ENCODE measurements at regions not wholly inside any gene's neighbourhood (a gene's known extent, or its start where the extent isn't known, plus 50 kb on each side); places are given as distances from the start of the nearest gene placed in this dataset.

DNA sequence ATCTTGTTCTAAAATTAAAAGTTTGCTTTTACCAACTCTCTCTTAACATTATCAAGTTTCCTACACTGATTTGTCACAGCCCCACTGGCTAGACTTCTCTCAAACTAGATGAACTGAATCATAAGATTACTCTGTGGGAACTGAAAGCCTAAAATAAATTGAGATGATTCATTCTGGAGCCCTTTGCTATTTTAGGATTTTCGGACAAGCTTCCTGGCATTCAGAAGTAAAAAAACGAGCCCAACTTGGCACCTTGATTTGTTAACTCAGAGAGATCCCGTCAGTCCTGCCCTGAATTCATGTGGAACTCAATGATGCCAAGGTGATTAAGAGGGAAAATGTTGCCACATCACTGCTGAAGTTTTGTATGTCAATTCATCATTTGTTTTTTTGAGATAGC lies 122.0 kb upstream of the NRSN1 start:
- no peaks in the 10 kb centered on the region for H3K9me1 ChIP-seq (replicated peaks; ENCODE audit: control insufficient read depth, extremely low read depth, insufficient read depth, low read length)
- H3K9ac ChIP-seq (replicated peaks; ENCODE audit: extremely low read depth, insufficient read depth, low read length), result no peak overlapping the region
- CTCF ChIA-PET, result no interaction called here
- no peak for FAIRE-seq
- dilution Hi-C loops (cut with MboI; ENCODE audit: extremely low pct_ligation_motif_present, low sequenced_read_pairs) (no loop called here), intact Hi-C loops (cut with micrococcal nuclease) (no loop called here)
- H3K4me2 ChIP-seq (ENCODE audit: insufficient read depth, low read length), result no peak overlapping the region
- no peaks in the 10 kb centered on the region for H3K79me2 ChIP-seq (ENCODE audit: control insufficient read depth, insufficient read depth, low read length)
- H2AFZ ChIP-seq (ENCODE audit: low read depth, low read length), result no peak overlapping the region
- no TSS peak for BruUV-seq (replicated peaks)
- H3K9me3 ChIP-seq (replicated peaks; ENCODE audit: control insufficient read depth, insufficient read depth, low read length), result peaks cover 2% of the 10 kb centered on the region
- no peaks in the 10 kb centered on the region for H3K27me3 ChIP-seq (ENCODE audit: control insufficient read depth in 2 of 2, insufficient read depth in 2 of 2, low read length in 2 of 2)
- H3K4me3 ChIP-seq (replicated peaks in 1 of 3; ENCODE audit: insufficient read depth in 1 of 3, low read depth in 1 of 3, low read length in 3 of 3), result no peak overlapping the region
- POLR2A ChIA-PET, result no interaction called here
- no peaks in the 10 kb centered on the region for H4K20me1 ChIP-seq (replicated peaks; ENCODE audit: control insufficient read depth, extremely low read depth, insufficient read depth, low read length)
- H3K27ac ChIP-seq (ENCODE audit: insufficient read depth, low read depth, low read length), result no peak overlapping the region
- DNase-seq (ENCODE audit: low read depth, low spot score), result no peak
- no peaks in the 10 kb centered on the region for H3K36me3 ChIP-seq (ENCODE audit: control insufficient read depth in 2 of 2, extremely low read depth in 1 of 2, insufficient read depth in 2 of 2, low read length in 2 of 2)
- no peaks in the 10 kb centered on the region for H3K4me1 ChIP-seq (ENCODE audit: control insufficient read depth, extremely low read depth, insufficient read depth, low read length)
- TF ChIP-seq MYC (IDR thresholded peaks at IDR 0.05; ENCODE audit: low read depth, low read length), result no peak
- TF ChIP-seq FOS (IDR thresholded peaks at IDR 0.05; ENCODE audit: borderline replicate concordance, insufficient read depth, low read length), result no peak
- TF ChIP-seq EZH2 (IDR thresholded peaks at IDR 0.05; ENCODE audit: borderline replicate concordance, low read depth, low read length, severe bottlenecking), result no peak
- no peak for TF ChIP-seq CTCF (IDR thresholded peaks at IDR 0.05; ENCODE audit: extremely low read depth in 1 of 2, insufficient read depth in 1 of 2, low read depth in 1 of 2, low read length in 2 of 2)
- no peak for TF ChIP-seq POLR2AphosphoS5 (IDR thresholded peaks at IDR 0.05; ENCODE audit: insufficient read depth, low read depth, low read length)
- TF ChIP-seq, protein P1, sequence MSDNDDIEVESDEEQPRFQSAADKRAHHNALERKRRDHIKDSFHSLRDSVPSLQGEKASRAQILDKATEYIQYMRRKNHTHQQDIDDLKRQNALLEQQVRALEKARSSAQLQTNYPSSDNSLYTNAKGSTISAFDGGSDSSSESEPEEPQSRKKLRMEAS (IDR thresholded peaks at IDR 0.05; ENCODE audit: insufficient read depth, insufficient read length), result no peak
- no peak for TF ChIP-seq GATA2 (IDR thresholded peaks at IDR 0.05; ENCODE audit: insufficient read depth, insufficient read length, low read depth, low read length)
- TF ChIP-seq JUN (IDR thresholded peaks at IDR 0.05; ENCODE audit: borderline replicate concordance, insufficient read depth, insufficient read length, low read depth), result no peak
- no peak for TF ChIP-seq POLR2A (IDR thresholded peaks at IDR 0.05; ENCODE audit: low read depth, low read length)
